ENCODE measurements at regions not wholly inside any gene's neighbourhood (a gene's known extent, or its start where the extent isn't known, plus 50 kb on each side); places are given as distances from the start of the nearest gene placed in this dataset.

- TF ChIP-seq POLR2A (IDR thresholded peaks at IDR 0.05) (no peak), CTCF (IDR thresholded peaks at IDR 0.05) (no peak)
Measured at GRCh38 chr1:244201750-244202149, 150.7 kb downstream of the ZBTB18 start.
